Fibroblast of lung (primary cell): ENCODE measurements at regions not wholly inside any gene's neighbourhood (a gene's known extent, or its start where the extent isn't known, plus 50 kb on each side); places are given as distances from the start of the nearest gene placed in this dataset.

Source experiments
- DNase-seq, 2 donors: peaks; one replicate each; pipeline versions ENCODE4 v3.0.0 to v3.0.0-alpha.2; 2010; ENCODE audit warnings: low read depth in 2 of 2
- H2AFZ ChIP-seq: 2 replicates; pipeline ENCODE4 v1.5.1; 2012; ENCODE audit warnings: low read length, control low read depth, inconsistent platforms
- H3K27ac ChIP-seq: 2 replicates; pipeline ENCODE4 v1.5.1; 2011; ENCODE audit warnings: low read length, control low read depth; ENCODE audit not compliant: insufficient read depth
- H3K27me3 ChIP-seq: 2 replicates; pipeline ENCODE4 v1.5.1; 2011; ENCODE audit warnings: mild to moderate bottlenecking, low read length; ENCODE audit not compliant: control insufficient read depth, insufficient read depth
- H3K36me3 ChIP-seq: 2 replicates; pipeline ENCODE4 v1.5.1; 2011; ENCODE audit warnings: low read length; ENCODE audit not compliant: control insufficient read depth, insufficient read depth
- H3K4me1 ChIP-seq: 2 replicates; pipeline ENCODE4 v1.5.1; 2011; ENCODE audit warnings: low read length; ENCODE audit not compliant: control insufficient read depth, insufficient read depth; ENCODE audit errors: extremely low read depth
- H3K4me2 ChIP-seq: 2 replicates; pipeline ENCODE4 v1.5.1; 2011; ENCODE audit warnings: low read length, control low read depth; ENCODE audit not compliant: insufficient read depth; ENCODE audit errors: extremely low read depth
- H3K4me3 ChIP-seq, 4 experiments: fragments of 200-600 bp in 1 of 4; sonication (generic) in 1 of 4; replicated peaks in 1 of 4; 2 replicates each; pipeline ENCODE4 v1.5.1; 2011 to 2016; ENCODE audit warnings: low read length in 4 of 4, low read depth in 3 of 4, mild to moderate bottlenecking in 3 of 4, control low read depth in 2 of 4, inconsistent platforms in 1 of 4, mixed read lengths in 1 of 4; ENCODE audit not compliant: insufficient read depth in 1 of 4; ENCODE audit errors: control extremely low read depth in 1 of 4
- H3K79me2 ChIP-seq: 2 replicates; pipeline ENCODE4 v1.5.1; 2012; ENCODE audit warnings: mild to moderate bottlenecking, low read length, inconsistent platforms; ENCODE audit not compliant: control insufficient read depth, insufficient read depth
- H3K9ac ChIP-seq: 2 replicates; pipeline ENCODE4 v1.5.1; 2011; ENCODE audit warnings: mild to moderate bottlenecking, low read length, control low read depth; ENCODE audit not compliant: insufficient read depth
- H3K9me3 ChIP-seq: 2 replicates; pipeline ENCODE4 v1.5.1; 2012; ENCODE audit warnings: low read depth, low read length; ENCODE audit not compliant: control insufficient read depth, insufficient read depth
- H4K20me1 ChIP-seq: 2 replicates; pipeline ENCODE4 v1.5.1; 2011; ENCODE audit warnings: low read length; ENCODE audit not compliant: control insufficient read depth, insufficient read depth; ENCODE audit errors: extremely low read depth
- EZH2 ChIP-seq: IDR thresholded peaks from 2 replicates; pipeline ENCODE4 v1.5.1; 2012; ENCODE audit warnings: low read length, control low read depth, mild to moderate bottlenecking; ENCODE audit errors: missing control alignments
- TF ChIP-seq, protein P1 (sequence below), 2 donors: IDR thresholded peaks in 1 of 2; conservative IDR thresholded peaks in 1 of 2; 1 replicate in 1 of 2; 2 replicates in 1 of 2; pipeline ENCODE4 v1.5.1; 2011 to 2012; ENCODE audit warnings: low read length in 2 of 2, control low read depth in 1 of 2, inconsistent platforms in 1 of 2, low read depth in 1 of 2, mild to moderate bottlenecking in 1 of 2

- no peaks in the 10 kb centered on the region for H3K9me3 ChIP-seq
- no peaks in the 10 kb centered on the region for H3K36me3 ChIP-seq
- H3K27ac ChIP-seq, result no peak overlapping the region
- H3K4me2 ChIP-seq, result peak overlapping the region; percentile 56
- peaks cover 4% of the 10 kb centered on the region for H3K4me1 ChIP-seq
- TF ChIP-seq EZH2, result no peak
- no peaks in the 10 kb centered on the region for H4K20me1 ChIP-seq
- H2AFZ ChIP-seq, result peak overlapping the region; percentile 24
- peak; percentile 49 to 80 for DNase-seq
- H3K9ac ChIP-seq, result no peak overlapping the region
- H3K4me3 ChIP-seq, result no peak overlapping the region
- no peaks in the 10 kb centered on the region for H3K79me2 ChIP-seq
- no peaks in the 10 kb centered on the region for H3K27me3 ChIP-seq
Measured at GRCh38 chr3:106326941-106327695, 458.3 kb upstream of the CBLB start.

DNA sequence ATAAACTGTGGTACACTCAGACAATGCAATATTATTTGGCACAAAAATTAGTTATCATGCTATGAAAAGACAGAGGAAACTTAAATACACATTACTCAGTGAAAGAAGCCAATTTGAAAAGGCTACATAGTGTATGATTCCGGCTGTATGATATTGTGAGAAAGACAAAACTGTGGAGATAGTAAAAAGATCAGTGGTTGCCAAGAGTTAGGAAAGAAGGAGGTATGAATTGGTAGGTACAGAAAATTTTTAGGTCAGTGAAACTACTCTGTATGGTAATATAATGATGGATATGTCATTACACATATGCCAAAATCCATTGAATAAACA is 458.8 kb upstream of the CBLB start:
- peak overlapping the region; percentile 56 for H3K4me2 ChIP-seq
- TF ChIP-seq, protein P1, sequence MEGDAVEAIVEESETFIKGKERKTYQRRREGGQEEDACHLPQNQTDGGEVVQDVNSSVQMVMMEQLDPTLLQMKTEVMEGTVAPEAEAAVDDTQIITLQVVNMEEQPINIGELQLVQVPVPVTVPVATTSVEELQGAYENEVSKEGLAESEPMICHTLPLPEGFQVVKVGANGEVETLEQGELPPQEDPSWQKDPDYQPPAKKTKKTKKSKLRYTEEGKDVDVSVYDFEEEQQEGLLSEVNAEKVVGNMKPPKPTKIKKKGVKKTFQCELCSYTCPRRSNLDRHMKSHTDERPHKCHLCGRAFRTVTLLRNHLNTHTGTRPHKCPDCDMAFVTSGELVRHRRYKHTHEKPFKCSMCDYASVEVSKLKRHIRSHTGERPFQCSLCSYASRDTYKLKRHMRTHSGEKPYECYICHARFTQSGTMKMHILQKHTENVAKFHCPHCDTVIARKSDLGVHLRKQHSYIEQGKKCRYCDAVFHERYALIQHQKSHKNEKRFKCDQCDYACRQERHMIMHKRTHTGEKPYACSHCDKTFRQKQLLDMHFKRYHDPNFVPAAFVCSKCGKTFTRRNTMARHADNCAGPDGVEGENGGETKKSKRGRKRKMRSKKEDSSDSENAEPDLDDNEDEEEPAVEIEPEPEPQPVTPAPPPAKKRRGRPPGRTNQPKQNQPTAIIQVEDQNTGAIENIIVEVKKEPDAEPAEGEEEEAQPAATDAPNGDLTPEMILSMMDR (conservative IDR thresholded peaks at IDR 0.05 in 1 of 2, IDR thresholded peaks at IDR 0.05 in 1 of 2; ENCODE audit: low read depth in 1 of 2, low read length in 2 of 2), result no peak
- TF ChIP-seq EZH2, result no peak
- no peak overlapping the region for H2AFZ ChIP-seq

DNA sequence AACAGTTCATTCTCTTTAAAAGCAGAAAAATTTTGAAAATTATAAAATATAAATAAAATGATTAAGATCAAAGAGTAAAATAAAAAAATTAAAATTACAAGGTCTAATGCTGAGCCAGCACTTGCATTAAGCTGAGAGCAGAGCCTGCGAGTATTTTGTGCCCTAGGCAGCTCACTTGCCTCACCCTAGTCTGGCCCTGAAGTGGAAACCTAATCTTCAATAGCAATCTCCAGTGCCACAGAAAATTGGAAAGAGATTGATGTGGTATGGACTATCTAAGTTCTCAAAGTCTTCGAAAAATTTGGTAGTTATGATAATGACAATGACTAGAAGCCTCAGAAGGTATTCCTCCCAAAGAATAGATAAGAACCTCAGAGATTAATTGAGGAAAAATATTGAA is 459.4 kb upstream of the CBLB start:
- H4K20me1 ChIP-seq, result no peaks in the 10 kb centered on the region
- H3K27ac ChIP-seq, result no peak overlapping the region
- no peaks in the 10 kb centered on the region for H3K9me3 ChIP-seq
- peaks cover 4% of the 10 kb centered on the region for H3K4me1 ChIP-seq
- no peaks in the 10 kb centered on the region for H3K36me3 ChIP-seq
- H3K4me3 ChIP-seq, result no peak overlapping the region
- TF ChIP-seq, protein P1 (conservative IDR thresholded peaks at IDR 0.05 in 1 of 2, IDR thresholded peaks at IDR 0.05 in 1 of 2; ENCODE audit: low read depth in 1 of 2, low read length in 2 of 2), result no peak
- TF ChIP-seq EZH2, result no peak
- H2AFZ ChIP-seq, result no peak overlapping the region
- no peak overlapping the region for H3K9ac ChIP-seq
- no peaks in the 10 kb centered on the region for H3K27me3 ChIP-seq
- no peak overlapping the region for H3K4me2 ChIP-seq
- no peaks in the 10 kb centered on the region for H3K79me2 ChIP-seq
- DNase-seq, result no peak

More for the DNA sequence above, 458.8 kb upstream of the CBLB start:
- Histone ChIP-seq H3K27ac (no peak overlapping the region), H3K4me3 (no peak overlapping the region), H3K9ac (no peak overlapping the region), H3K9me3 (no peaks in the 10 kb centered on the region), H3K4me1 (peaks cover 4% of the 10 kb centered on the region), H3K79me2 (no peaks in the 10 kb centered on the region), H3K27me3 (no peaks in the 10 kb centered on the region), H3K36me3 (no peaks in the 10 kb centered on the region), H4K20me1 (no peaks in the 10 kb centered on the region)
- peak in 1 of 2 donors; percentile 29 for DNase-seq
